H9 (cell line): ENCODE measurements at regions not wholly inside any gene's neighbourhood (a gene's known extent, or its start where the extent isn't known, plus 50 kb on each side); places are given as distances from the start of the nearest gene placed in this dataset.

Experiments
- DNase-seq: peaks from one replicate; pipeline ENCODE4 v3.0.0-alpha.2; 2017
- H2AFZ ChIP-seq: one replicate; pipeline ENCODE4 v1.6.1; 2013; ENCODE audit warnings: mild to moderate bottlenecking, low read length, control low read depth, moderate library complexity
- H2AK5ac ChIP-seq: 2 replicates; pipeline ENCODE4 v1.6.1; 2013; ENCODE audit warnings: low read length, control low read depth, mixed read lengths; ENCODE audit not compliant: insufficient read length
- H2BK120ac ChIP-seq: one replicate; pipeline ENCODE4 v1.6.1; 2013; ENCODE audit warnings: low read depth, mild to moderate bottlenecking, low read length, control low read depth, inconsistent platforms; ENCODE audit not compliant: poor library complexity, severe bottlenecking
- H2BK12ac ChIP-seq: 2 replicates; pipeline ENCODE4 v1.6.1; 2013; ENCODE audit warnings: low read length, control low read depth, mixed read lengths, low read depth; ENCODE audit not compliant: insufficient read length
- H2BK15ac ChIP-seq: 2 replicates; pipeline ENCODE4 v1.6.1; 2013; ENCODE audit warnings: low read depth, low read length, control low read depth
- H2BK20ac ChIP-seq: one replicate; pipeline ENCODE4 v1.6.1; 2013; ENCODE audit warnings: low read depth, mild to moderate bottlenecking, low read length, control low read depth, inconsistent platforms; ENCODE audit not compliant: poor library complexity, severe bottlenecking
- H2BK5ac ChIP-seq: 2 replicates; pipeline ENCODE4 v1.6.1; 2013; ENCODE audit warnings: low read length, control low read depth, mixed read lengths; ENCODE audit not compliant: insufficient read length
- H3K14ac ChIP-seq: 2 replicates; pipeline ENCODE4 v1.6.1; 2013; ENCODE audit warnings: low read length, control low read depth; ENCODE audit not compliant: insufficient read depth
- H3K18ac ChIP-seq: 2 replicates; pipeline ENCODE4 v1.6.1; 2013; ENCODE audit warnings: low read depth, mild to moderate bottlenecking, mixed read lengths, low read length, control low read depth; ENCODE audit not compliant: insufficient read length
- H3K23ac ChIP-seq: 2 replicates; pipeline ENCODE4 v1.6.1; 2013; ENCODE audit warnings: low read length, control low read depth, mixed read lengths, low read depth; ENCODE audit not compliant: insufficient read length
- H3K23me2 ChIP-seq: 2 replicates; pipeline ENCODE4 v1.6.1; 2013; ENCODE audit warnings: low read depth, mild to moderate bottlenecking, mixed read lengths, low read length, control low read depth; ENCODE audit not compliant: insufficient read length, poor library complexity, severe bottlenecking
- H3K27ac ChIP-seq: 2 replicates; pipeline ENCODE4 v1.5.1; 2013; ENCODE audit warnings: low read length, control low read depth, mixed read lengths, low read depth; ENCODE audit not compliant: insufficient read length
- H3K27me3 ChIP-seq: 2 replicates; pipeline ENCODE4 v1.6.1; 2013; ENCODE audit warnings: low read length, control low read depth, inconsistent platforms; ENCODE audit not compliant: insufficient read depth
- H3K4ac ChIP-seq: 2 replicates; pipeline ENCODE4 v1.6.1; 2013; ENCODE audit warnings: low read depth, mild to moderate bottlenecking, control low read depth, inconsistent platforms, low read length, moderate library complexity
- H3K4me1 ChIP-seq: 2 replicates; pipeline ENCODE4 v1.6.1; 2013; ENCODE audit warnings: low read length, control low read depth, inconsistent platforms; ENCODE audit not compliant: insufficient read depth
- H3K4me2 ChIP-seq: 2 replicates; pipeline ENCODE4 v1.6.1; 2013; ENCODE audit warnings: low read length, control low read depth, mixed read lengths; ENCODE audit not compliant: insufficient read length, insufficient read depth
- H3K56ac ChIP-seq: 2 replicates; pipeline ENCODE4 v1.6.1; 2013; ENCODE audit warnings: low read depth, mild to moderate bottlenecking, mixed read lengths, low read length, control low read depth; ENCODE audit not compliant: insufficient read length
- H3K79me1 ChIP-seq: 2 replicates; pipeline ENCODE4 v1.6.1; 2013; ENCODE audit warnings: low read depth, mild to moderate bottlenecking, moderate library complexity, low read length, control low read depth, inconsistent platforms; ENCODE audit not compliant: insufficient read depth, poor library complexity, severe bottlenecking
- H3K79me2 ChIP-seq: 2 replicates; pipeline ENCODE4 v1.6.1; 2013; ENCODE audit warnings: low read length, control low read depth, inconsistent platforms; ENCODE audit not compliant: insufficient read depth
- H3K9ac ChIP-seq: 2 replicates; pipeline ENCODE4 v1.6.1; 2013; ENCODE audit warnings: low read length, control low read depth, mixed read lengths; ENCODE audit not compliant: insufficient read length; ENCODE audit errors: extremely low read depth
- H3K9me3 ChIP-seq: one replicate; pipeline ENCODE4 v1.6.1; 2013; ENCODE audit warnings: low read depth, low read length, inconsistent platforms; ENCODE audit not compliant: control insufficient read depth
- H3T11ph ChIP-seq: one replicate; pipeline ENCODE4 v1.6.1; 2013; ENCODE audit warnings: mild to moderate bottlenecking, low read length, control low read depth, inconsistent platforms
- H4K20me1 ChIP-seq: one replicate; pipeline ENCODE4 v1.6.1; 2013; ENCODE audit not compliant: control insufficient read depth, insufficient read length, insufficient read depth
- H4K5ac ChIP-seq: 2 replicates; pipeline ENCODE4 v1.6.1; 2013; ENCODE audit warnings: low read depth, mild to moderate bottlenecking, mixed read lengths, low read length, control low read depth; ENCODE audit not compliant: insufficient read length
- H4K8ac ChIP-seq: replicated peaks from 2 replicates; pipeline ENCODE4 v1.6.1; 2013; ENCODE audit warnings: low read length, control low read depth, mixed read lengths, low read depth; ENCODE audit not compliant: insufficient read length
- H4K91ac ChIP-seq: 2 replicates; pipeline ENCODE4 v1.6.1; 2013; ENCODE audit warnings: low read depth, mild to moderate bottlenecking, moderate library complexity, mixed read lengths, low read length, control low read depth; ENCODE audit not compliant: insufficient read length
- H3K27ac Mint-ChIP-seq, 3 experiments: 2 replicates in 2 of 3; 3 replicates in 1 of 3; pipeline ENCODE4 v1.8.0; 2020 to 2021; ENCODE audit warnings: mixed read lengths in 3 of 3, mild to moderate bottlenecking in 1 of 3, moderate library complexity in 1 of 3
- H3K27me3 Mint-ChIP-seq: 2 replicates; pipeline ENCODE4 v1.8.0; 2021; ENCODE audit warnings: low read depth, mild to moderate bottlenecking, moderate library complexity, mixed read lengths
- H3K36me3 Mint-ChIP-seq, 3 experiments: 2 replicates in 2 of 3; 3 replicates in 1 of 3; pipeline ENCODE4 v1.8.0; 2020 to 2021; ENCODE audit warnings: low read depth in 3 of 3, mixed read lengths in 3 of 3; ENCODE audit not compliant: insufficient read depth in 1 of 3
- H3K4me1 Mint-ChIP-seq, 2 experiments: 2 replicates each; pipeline ENCODE4 v1.8.0; 2020; ENCODE audit warnings: mixed read lengths in 2 of 2
- H3K4me3 Mint-ChIP-seq, 2 experiments: 2 replicates in 1 of 2; 3 replicates in 1 of 2; pipeline ENCODE4 v1.8.0; 2020 to 2021; ENCODE audit warnings: mild to moderate bottlenecking in 2 of 2, mixed read lengths in 2 of 2, moderate library complexity in 1 of 2
- H3K9me3 Mint-ChIP-seq, 2 experiments: 2 replicates in 1 of 2; 3 replicates in 1 of 2; pipeline ENCODE4 v1.8.0; 2020; ENCODE audit warnings: mild to moderate bottlenecking in 2 of 2, mixed read lengths in 2 of 2, moderate library complexity in 1 of 2
- CTCF ChIP-seq: fragments of 200-600 bp; sonication (generic); conservative IDR thresholded peaks from 3 replicates; pipeline ENCODE4 v1.8.0; 2021; ENCODE audit warnings: antibody characterized with exemption, mild to moderate bottlenecking

GRCh38 chr1:78340006-78340405 is 150.8 kb upstream of the PTGFR start:
- Histone ChIP-seq H4K5ac (no peak overlapping the region), H3K18ac (no peak overlapping the region), H2BK5ac (no peak overlapping the region), H4K91ac (no peak overlapping the region), H3K23me2 (no peaks in the 10 kb centered on the region), H4K8ac (no peak overlapping the region), H2AFZ (no peak overlapping the region), H3K9me3 (no peaks in the 10 kb centered on the region), H4K20me1 (no peaks in the 10 kb centered on the region), H3K4me1 (no peaks in the 10 kb centered on the region), H3K23ac (no peak overlapping the region), H3K27me3 (no peaks in the 10 kb centered on the region), H2BK15ac (no peak overlapping the region), H2BK120ac (no peak overlapping the region), H2BK20ac (no peak overlapping the region), H3K9ac (no peak overlapping the region), H3K79me1 (no peaks in the 10 kb centered on the region), H2AK5ac (no peak overlapping the region), H2BK12ac (no peak overlapping the region), H3T11ph (no peak overlapping the region), H3K4ac (no peak overlapping the region), H3K4me2 (no peak overlapping the region), H3K56ac (no peak overlapping the region), H3K79me2 (no peaks in the 10 kb centered on the region), H3K27ac (no peak overlapping the region), H3K14ac (no peak overlapping the region)
- Mint-ChIP-seq H3K27me3 (peaks cover 10% of the 10 kb centered on the region), H3K4me1 (no peaks in the 10 kb centered on the region), H3K9me3 (peaks cover 0 to 4% of the 10 kb centered on the region in 2 experiments; a peak in 2 of 5 replicates), H3K27ac (no peak overlapping the region), H3K36me3 (no peaks in the 10 kb centered on the region), H3K4me3 (no peak overlapping the region)
- DNase-seq = no peak
- TF ChIP-seq CTCF = no peak
